RWPE1 (cell line): ENCODE measurements at regions not wholly inside any gene's neighbourhood (a gene's known extent, or its start where the extent isn't known, plus 50 kb on each side); places are given as distances from the start of the nearest gene placed in this dataset.
"Not testable (repeated sequence)": the region's sequence is repeated elsewhere in the genome, so short reads cannot be mapped to it uniquely, and the experiment has no call there.

Source experiments
- CTCF ChIA-PET: fragments of 350-600 bp; sonication (Branson Sonifier 250); formaldehyde crosslinking; extraction: SDS; loops from one replicate; lab custom pipeline; 2021; lab: Yijun Ruan, JAX
- POLR2A ChIA-PET: fragments of 400-600 bp; formaldehyde crosslinking; extraction: SDS; loops from one replicate; lab custom pipeline; 2020; ENCODE audit warnings: antibody characterized with exemption; ENCODE audit not compliant: low non-redundant PET; lab: Yijun Ruan, JAX
- DNase-seq: peaks from one replicate; pipeline ENCODE4 v3.0.0; 2012; ENCODE audit warnings: low spot score
- H3K27ac ChIP-seq: fragments of 450-650 bp; 2 replicates; pipeline ENCODE4 v1.5.1; 2017
- TF ChIP-seq, protein P1 (sequence below): fragments of 450-650 bp; conservative IDR thresholded peaks from 2 replicates; pipeline ENCODE4 v1.5.1; 2017; ENCODE audit warnings: low read depth, mild to moderate bottlenecking

DNA sequence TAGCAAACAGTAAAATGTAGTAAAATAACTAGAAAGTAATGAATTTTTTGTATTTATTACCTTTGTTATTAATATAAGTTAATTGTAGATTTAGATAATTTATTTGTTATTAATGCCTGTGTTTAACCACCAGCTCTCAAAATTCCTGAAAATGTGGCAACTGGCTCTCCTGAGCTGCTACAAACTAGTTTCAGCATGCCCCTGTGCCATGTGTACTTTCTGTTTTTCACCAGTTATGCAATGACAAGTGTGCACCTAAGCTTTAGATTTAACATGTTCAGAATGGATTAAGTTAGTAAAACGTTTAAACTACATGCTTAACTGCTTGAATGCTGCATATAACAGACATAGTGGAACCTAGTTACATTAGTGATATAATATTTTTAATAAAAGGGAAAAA is 88.1 kb downstream of the POSTN start:
- POLR2A ChIA-PET = no interaction called here
- CTCF ChIA-PET = interaction anchor here (0.5 kb wide), 1 partner anchor 22 kb away, joined by 4 read pairs; no protein-coding TSS in a partner anchor
- no peak overlapping the region for H3K27ac ChIP-seq
- TF ChIP-seq, protein P1, sequence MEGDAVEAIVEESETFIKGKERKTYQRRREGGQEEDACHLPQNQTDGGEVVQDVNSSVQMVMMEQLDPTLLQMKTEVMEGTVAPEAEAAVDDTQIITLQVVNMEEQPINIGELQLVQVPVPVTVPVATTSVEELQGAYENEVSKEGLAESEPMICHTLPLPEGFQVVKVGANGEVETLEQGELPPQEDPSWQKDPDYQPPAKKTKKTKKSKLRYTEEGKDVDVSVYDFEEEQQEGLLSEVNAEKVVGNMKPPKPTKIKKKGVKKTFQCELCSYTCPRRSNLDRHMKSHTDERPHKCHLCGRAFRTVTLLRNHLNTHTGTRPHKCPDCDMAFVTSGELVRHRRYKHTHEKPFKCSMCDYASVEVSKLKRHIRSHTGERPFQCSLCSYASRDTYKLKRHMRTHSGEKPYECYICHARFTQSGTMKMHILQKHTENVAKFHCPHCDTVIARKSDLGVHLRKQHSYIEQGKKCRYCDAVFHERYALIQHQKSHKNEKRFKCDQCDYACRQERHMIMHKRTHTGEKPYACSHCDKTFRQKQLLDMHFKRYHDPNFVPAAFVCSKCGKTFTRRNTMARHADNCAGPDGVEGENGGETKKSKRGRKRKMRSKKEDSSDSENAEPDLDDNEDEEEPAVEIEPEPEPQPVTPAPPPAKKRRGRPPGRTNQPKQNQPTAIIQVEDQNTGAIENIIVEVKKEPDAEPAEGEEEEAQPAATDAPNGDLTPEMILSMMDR = no peak
- DNase-seq = peak; percentile 25

DNA sequence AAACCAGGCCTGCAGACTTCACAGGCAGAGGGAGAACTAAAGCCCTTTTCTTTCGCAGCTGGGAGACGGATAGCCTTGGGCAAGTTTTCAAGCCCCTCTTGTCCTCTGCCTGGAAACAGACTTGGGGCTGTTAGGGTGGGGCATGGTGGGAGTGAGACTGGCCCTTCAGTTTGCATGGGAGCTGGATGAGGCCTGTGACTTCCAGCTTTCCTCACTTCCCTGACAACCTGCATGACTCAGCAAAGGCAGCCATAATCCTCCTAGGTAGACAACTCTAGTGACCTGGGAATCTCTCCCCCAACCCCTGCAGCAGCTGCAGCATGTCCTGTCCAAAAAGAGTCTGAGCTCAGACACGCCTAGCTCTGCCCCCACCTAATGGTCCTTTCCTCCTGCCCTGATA is 93.0 kb downstream of the POSTN start:
- ChIA-PET POLR2A (no interaction called here), CTCF (no interaction called here)
- H3K27ac ChIP-seq = no peak overlapping the region
- TF ChIP-seq, protein P1 = no peak
- no peak for DNase-seq

DNA sequence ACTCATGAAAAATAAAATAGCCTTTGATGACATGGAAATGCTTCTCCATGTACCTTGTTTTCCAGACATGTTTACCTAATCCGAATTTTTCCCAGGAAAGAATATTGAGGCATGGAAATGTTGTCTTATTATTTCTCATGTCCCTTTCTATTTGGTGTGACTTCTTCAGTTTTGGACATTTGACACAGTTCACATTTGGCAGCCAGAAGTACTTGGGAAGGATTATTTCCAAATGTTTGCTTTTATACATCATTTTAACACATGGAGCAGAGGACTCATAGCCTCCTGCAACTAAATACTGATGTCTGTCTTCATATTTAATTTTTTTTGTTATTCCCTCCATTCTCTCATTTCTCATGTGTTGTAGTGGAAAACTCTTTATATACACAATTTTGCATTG is 94.3 kb downstream of the POSTN start:
- H3K27ac ChIP-seq = no peak overlapping the region
- ChIA-PET CTCF (no interaction called here), POLR2A (no interaction called here)
- DNase-seq = no peak
- TF ChIP-seq, protein P1 = no peak

DNA sequence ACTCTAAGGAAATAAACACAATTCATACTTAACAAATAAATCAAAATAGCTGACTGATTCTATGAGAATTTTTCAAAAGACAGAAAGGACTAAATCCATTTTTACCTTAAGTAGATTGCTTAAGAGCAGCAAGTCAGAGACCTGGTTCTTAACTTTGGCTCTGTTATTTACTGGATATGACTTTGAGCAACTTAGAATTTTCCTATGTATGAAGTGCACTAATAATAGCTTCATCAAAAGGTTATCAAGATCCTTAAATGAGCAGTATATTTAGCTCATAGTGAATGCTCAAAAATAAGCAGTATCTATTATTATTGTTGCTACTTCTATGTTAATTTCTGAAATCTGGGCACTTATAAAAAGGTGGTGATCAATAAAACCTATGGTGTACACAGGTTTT is 95.3 kb downstream of the POSTN start:
- no peak for DNase-seq
- ChIA-PET POLR2A (no interaction called here), CTCF (interaction anchor here (0.6 kb wide), 1 partner anchor 1075 kb away, joined by 4 read pairs; no protein-coding TSS in a partner anchor)
- TF ChIP-seq, protein P1 = no peak
- H3K27ac ChIP-seq = no peak overlapping the region

DNA sequence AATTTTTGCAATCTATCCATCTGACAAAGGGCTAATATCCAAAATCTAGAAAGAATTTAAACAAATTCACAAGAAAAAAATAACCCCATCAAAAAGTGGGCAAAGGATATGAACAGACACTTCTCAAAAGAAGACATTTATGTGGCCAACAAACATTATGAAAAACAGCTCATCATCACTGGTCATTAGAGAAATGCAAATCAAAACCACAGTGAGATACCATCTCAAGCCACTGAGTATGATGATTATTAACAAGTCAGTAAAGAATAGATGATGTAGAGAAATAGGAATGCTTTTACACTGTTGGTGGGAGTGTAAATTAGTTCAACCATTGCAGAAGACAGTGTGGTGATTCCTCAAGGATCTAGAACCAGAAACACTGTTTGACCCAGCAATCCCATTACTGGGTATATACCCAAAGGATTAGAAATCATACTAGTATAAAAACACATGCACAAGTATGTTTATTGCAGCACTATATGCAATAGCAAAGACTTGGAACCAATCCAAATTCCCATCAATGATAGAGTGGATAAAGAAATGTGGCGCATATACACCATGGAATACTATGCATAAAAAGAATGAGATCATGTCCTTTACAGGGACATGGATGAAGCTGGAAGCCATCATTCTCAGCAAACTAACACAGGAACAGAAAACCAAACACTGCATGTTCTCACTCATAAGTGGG is 96.1 kb downstream of the POSTN start:
- H3K27ac ChIP-seq, POLR2A ChIA-PET, DNase-seq, CTCF ChIA-PET: not testable (repeated sequence)

DNA sequence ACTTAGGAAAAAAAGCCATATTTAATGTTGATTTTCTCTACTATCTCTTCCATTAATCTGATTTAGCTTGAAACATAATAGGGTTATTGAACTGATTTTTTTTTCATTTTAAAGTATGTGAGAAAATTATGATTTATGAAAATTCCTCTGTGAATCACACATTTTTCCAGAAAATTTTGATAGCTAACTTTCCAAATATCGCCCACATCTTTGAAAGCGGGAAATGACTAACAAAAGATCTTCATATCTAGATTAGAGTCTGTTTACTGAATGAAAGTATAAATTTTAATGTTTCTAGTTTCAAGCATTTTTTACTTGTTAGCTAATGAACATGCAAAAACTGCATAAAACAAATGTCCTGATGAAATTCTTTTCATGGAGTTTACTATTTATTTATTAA is 97.4 kb downstream of the POSTN start:
- no peak for DNase-seq
- POLR2A ChIA-PET = no interaction called here
- CTCF ChIA-PET = no interaction called here

DNA sequence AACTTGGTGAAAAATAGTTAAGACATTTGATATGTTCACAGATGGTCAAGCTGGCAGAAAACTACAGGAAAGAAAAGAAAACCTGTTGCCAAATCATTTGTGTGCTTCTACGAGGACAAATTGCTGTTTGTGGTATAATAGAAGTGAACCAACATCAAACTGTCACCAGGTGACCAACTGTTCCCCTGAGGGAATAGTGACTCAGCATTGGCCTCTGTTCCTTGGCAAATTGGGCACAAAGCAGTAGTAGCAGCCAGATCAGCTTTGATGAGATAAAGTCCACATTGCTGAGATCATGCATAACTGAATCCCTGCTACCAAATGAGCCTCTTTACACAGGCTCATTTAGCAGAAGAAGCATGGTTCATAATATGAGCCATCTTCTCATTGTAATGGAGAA is 103.5 kb downstream of the POSTN start:
- TF ChIP-seq, protein P1 = no peak
- H3K27ac ChIP-seq = no peak overlapping the region
- no peak for DNase-seq
- ChIA-PET POLR2A (no interaction called here), CTCF (no interaction called here)

More for the DNA sequence above, 97.4 kb downstream of the POSTN start:
- no peak overlapping the region for H3K27ac ChIP-seq
- TF ChIP-seq, protein P1 = no peak
